Mucosa of rectum (tissue), 2 donors: ENCODE measurements at regions not wholly inside any gene's neighbourhood (a gene's known extent, or its start where the extent isn't known, plus 50 kb on each side); places are given as distances from the start of the nearest gene placed in this dataset.
A peak's percentile ranks its signal among the peaks of the same experiment; 100 is the strongest.

Experiments used
- H3K27ac ChIP-seq, 2 donors: one replicate each; pipeline ENCODE4 v1.7.0; 2013; ENCODE audit warnings: inconsistent platforms in 2 of 2, low read depth in 2 of 2, low read length in 2 of 2
- H3K27me3 ChIP-seq, 2 donors: one replicate each; pipeline ENCODE4 v1.7.0; 2013; ENCODE audit warnings: low read length in 2 of 2; ENCODE audit not compliant: control insufficient read depth in 2 of 2, insufficient read depth in 2 of 2
- H3K36me3 ChIP-seq, 2 donors: one replicate each; pipeline ENCODE4 v1.7.0; 2013; ENCODE audit warnings: low read length in 2 of 2; ENCODE audit not compliant: control insufficient read depth in 2 of 2, insufficient read depth in 2 of 2
- H3K4me1 ChIP-seq, 2 donors: one replicate each; pipeline ENCODE4 v1.7.0; 2013; ENCODE audit warnings: low read length in 2 of 2, mild to moderate bottlenecking in 1 of 2; ENCODE audit not compliant: control insufficient read depth in 2 of 2, insufficient read depth in 2 of 2
- H3K4me3 ChIP-seq, 2 donors: one replicate each; pipeline ENCODE4 v1.7.0; 2013; ENCODE audit warnings: low read length in 2 of 2
- H3K9ac ChIP-seq, 2 donors: one replicate each; pipeline ENCODE4 v1.7.0; 2013; ENCODE audit warnings: low read length in 2 of 2, low read depth in 1 of 2, mild to moderate bottlenecking in 1 of 2
- H3K9me3 ChIP-seq, 2 donors: one replicate each; pipeline ENCODE4 v1.7.0; 2013; ENCODE audit warnings: low read length in 2 of 2; ENCODE audit not compliant: control insufficient read depth in 2 of 2
- donor health status: healthy.
- donor health status: Normal muscosa, but diverticular disease.

- H3K9me3 ChIP-seq: no peaks in the 10 kb centered on the region
- H3K27me3 ChIP-seq: no peaks in the 10 kb centered on the region
- H3K27ac ChIP-seq: no peak overlapping the region
- H3K4me3 ChIP-seq: no peak overlapping the region
- no peaks in the 10 kb centered on the region for H3K36me3 ChIP-seq
- no peaks in the 10 kb centered on the region for H3K4me1 ChIP-seq
- H3K9ac ChIP-seq: no peak overlapping the region
Measured at GRCh38 chr1:195604287-195604686, 1004.0 kb downstream of the KCNT2 start.

GRCh38 chr1:195597891-195598290 lies 1010.3 kb downstream of the KCNT2 start:
- H3K4me1 ChIP-seq: peaks cover 0 to 5% of the 10 kb centered on the region in 2 donors
- H3K27ac ChIP-seq: no peak overlapping the region
- no peaks in the 10 kb centered on the region for H3K36me3 ChIP-seq
- H3K4me3 ChIP-seq: no peak overlapping the region
- no peaks in the 10 kb centered on the region for H3K27me3 ChIP-seq
- no peak overlapping the region for H3K9ac ChIP-seq
- no peaks in the 10 kb centered on the region for H3K9me3 ChIP-seq

GRCh38 chr1:195594773-195595172 lies 1013.5 kb downstream of the KCNT2 start:
- no peak overlapping the region for H3K9ac ChIP-seq
- H3K4me1 ChIP-seq: peaks cover 0 to 7% of the 10 kb centered on the region in 2 donors
- peak overlapping the region; percentile 45 to 51 for H3K4me3 ChIP-seq
- H3K27me3 ChIP-seq: no peaks in the 10 kb centered on the region
- peak overlapping the region; percentile 38 to 62 for H3K27ac ChIP-seq
- no peaks in the 10 kb centered on the region for H3K9me3 ChIP-seq
- H3K36me3 ChIP-seq: no peaks in the 10 kb centered on the region

GRCh38 chr1:195594322-195594721 lies 1013.9 kb downstream of the KCNT2 start:
- H3K36me3 ChIP-seq: no peaks in the 10 kb centered on the region
- no peaks in the 10 kb centered on the region for H3K27me3 ChIP-seq
- H3K4me3 ChIP-seq: peak overlapping the region; percentile 45 to 51
- no peaks in the 10 kb centered on the region for H3K9me3 ChIP-seq
- H3K27ac ChIP-seq: peak overlapping the region; percentile 38 to 62
- H3K9ac ChIP-seq: no peak overlapping the region
- H3K4me1 ChIP-seq: peaks cover 0 to 7% of the 10 kb centered on the region in 2 donors

GRCh38 chr1:195591917-195592672 lies 1016.1 kb downstream of the KCNT2 start:
- Histone ChIP-seq H3K9me3 (peaks cover 0 to 3% of the 10 kb centered on the region in 2 donors), H3K36me3 (no peaks in the 10 kb centered on the region), H3K27me3 (no peaks in the 10 kb centered on the region), H3K9ac (no peak overlapping the region), H3K27ac (no peak overlapping the region), H3K4me1 (peaks cover 0 to 7% of the 10 kb centered on the region in 2 donors), H3K4me3 (no peak overlapping the region)

GRCh38 chr1:195590649-195591048 lies 1017.6 kb downstream of the KCNT2 start:
- Histone ChIP-seq H3K27ac (no peak overlapping the region), H3K9me3 (peaks cover 0 to 3% of the 10 kb centered on the region in 2 donors), H3K9ac (no peak overlapping the region), H3K4me1 (peaks cover 0 to 7% of the 10 kb centered on the region in 2 donors), H3K27me3 (no peaks in the 10 kb centered on the region), H3K36me3 (no peaks in the 10 kb centered on the region), H3K4me3 (no peak overlapping the region)

GRCh38 chr1:195584870-195585624 lies 1023.2 kb downstream of the KCNT2 start:
- Histone ChIP-seq H3K4me1 (no peaks in the 10 kb centered on the region), H3K27ac (no peak overlapping the region), H3K9ac (no peak overlapping the region), H3K9me3 (peaks cover 0 to 3% of the 10 kb centered on the region in 2 donors), H3K27me3 (no peaks in the 10 kb centered on the region), H3K36me3 (no peaks in the 10 kb centered on the region), H3K4me3 (no peak overlapping the region)

- H3K4me3 ChIP-seq: no peak overlapping the region
- no peaks in the 10 kb centered on the region for H3K9me3 ChIP-seq
- H3K4me1 ChIP-seq: peaks cover 0 to 8% of the 10 kb centered on the region in 2 donors
- no peaks in the 10 kb centered on the region for H3K36me3 ChIP-seq
- no peak overlapping the region for H3K9ac ChIP-seq
- no peaks in the 10 kb centered on the region for H3K27me3 ChIP-seq
- no peak overlapping the region for H3K27ac ChIP-seq
Measured at GRCh38 chr1:195580988-195581387, 1027.3 kb downstream of the KCNT2 start.

GRCh38 chr1:195577748-195578147 lies 1030.5 kb downstream of the KCNT2 start:
- H3K27me3 ChIP-seq: no peaks in the 10 kb centered on the region
- H3K4me3 ChIP-seq: no peak overlapping the region
- no peak overlapping the region for H3K9ac ChIP-seq
- no peaks in the 10 kb centered on the region for H3K36me3 ChIP-seq
- H3K4me1 ChIP-seq: peaks cover 0 to 8% of the 10 kb centered on the region in 2 donors
- no peaks in the 10 kb centered on the region for H3K9me3 ChIP-seq
- H3K27ac ChIP-seq: no peak overlapping the region

GRCh38 chr1:195576641-195577040 lies 1031.6 kb downstream of the KCNT2 start:
- Histone ChIP-seq H3K27me3 (no peaks in the 10 kb centered on the region), H3K4me3 (no peak overlapping the region), H3K9me3 (no peaks in the 10 kb centered on the region), H3K36me3 (no peaks in the 10 kb centered on the region), H3K27ac (no peak overlapping the region), H3K9ac (no peak overlapping the region), H3K4me1 (peaks cover 0 to 8% of the 10 kb centered on the region in 2 donors)
